NT2/D1 (cell line): ENCODE measurements at regions not wholly inside any gene's neighbourhood (a gene's known extent, or its start where the extent isn't known, plus 50 kb on each side); places are given as distances from the start of the nearest gene placed in this dataset.

ENCODE experiments used
- SUZ12 ChIP-seq: IDR thresholded peaks from 2 replicates; pipeline ENCODE4 v1.6.1; 2011; ENCODE audit not compliant: insufficient read length, insufficient read depth; ENCODE audit errors: extremely low read depth
- ZNF274 ChIP-seq: IDR thresholded peaks from 2 replicates; pipeline ENCODE4 v1.6.1; 2011; ENCODE audit warnings: mild to moderate bottlenecking, low read depth, low read length

DNA sequence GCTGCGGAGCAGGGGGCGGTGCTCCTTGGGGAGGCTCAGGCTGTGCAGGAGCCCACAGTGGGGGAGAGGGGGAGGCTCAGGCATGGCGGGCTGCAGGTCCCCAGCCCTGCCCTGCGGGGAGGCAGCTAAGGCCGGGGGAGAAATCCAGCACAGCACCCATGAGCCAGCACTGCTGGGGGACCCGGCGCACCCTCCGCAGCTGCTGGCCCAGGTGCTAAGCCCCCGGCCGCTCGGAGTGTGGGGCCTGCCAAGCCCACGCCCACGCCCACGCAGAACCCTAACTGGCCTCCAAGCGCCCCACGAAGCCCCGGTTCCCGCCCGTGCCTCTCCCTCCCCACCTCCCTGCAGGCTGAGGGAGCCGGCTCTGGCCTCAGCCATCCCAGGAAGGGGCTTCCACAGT is 145.6 kb upstream of the SEL1L start:
- TF ChIP-seq ZNF274 (no peak), SUZ12 (no peak)
